ENCODE measurements at regions not wholly inside any gene's neighbourhood (a gene's known extent, or its start where the extent isn't known, plus 50 kb on each side); places are given as distances from the start of the nearest gene placed in this dataset.
"Not testable (repeated sequence)": the region's sequence is repeated elsewhere in the genome, so short reads cannot be mapped to it uniquely, and the experiment has no call there.

DNA sequence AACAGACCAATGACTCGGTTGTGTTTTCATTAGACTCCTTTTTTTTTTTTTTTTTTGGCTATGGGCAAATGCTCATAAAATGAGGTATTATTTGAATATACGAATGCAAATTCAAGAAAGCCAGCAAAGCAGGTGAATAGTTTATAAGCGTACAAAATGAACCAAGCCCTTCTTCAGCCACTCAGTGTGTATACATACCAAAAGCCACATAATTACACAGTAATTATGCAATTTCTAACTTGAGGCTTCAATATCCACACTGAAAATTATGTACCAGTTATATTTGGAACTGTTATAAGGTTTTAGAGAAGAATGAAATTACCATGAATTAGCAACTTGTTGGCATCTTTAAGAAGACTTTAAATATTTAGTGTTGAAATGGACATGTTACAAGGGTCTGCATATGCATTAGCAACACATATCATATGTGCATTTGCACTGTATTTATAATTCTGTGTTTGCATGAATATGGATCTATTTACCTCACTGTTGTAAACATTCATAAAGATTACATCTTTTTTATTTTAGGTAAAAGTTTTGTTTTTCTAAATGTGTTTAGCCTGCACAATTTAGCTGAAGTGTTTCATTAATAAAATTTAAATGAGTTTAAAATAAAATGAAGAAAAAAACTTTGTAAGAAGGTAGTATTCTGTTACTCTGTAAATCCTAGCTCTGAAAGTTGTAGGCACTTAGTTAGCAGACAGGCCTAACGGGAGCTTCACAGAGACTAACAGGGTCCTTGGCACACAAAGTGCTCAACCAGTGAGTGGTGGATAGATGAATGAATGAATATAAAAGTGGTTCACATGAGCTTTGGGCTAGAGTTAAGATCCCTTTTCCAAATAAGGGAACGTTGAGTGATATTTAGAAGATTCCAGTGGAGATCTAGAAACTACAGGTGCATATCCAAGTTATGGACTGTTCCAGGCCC is 241.0 kb upstream of the NFIA start:
- Histone ChIP-seq H3K36me3 (ENCODE audit: control insufficient read depth, insufficient read depth, low read length) (no peaks in the 10 kb centered on the region), H3K4me3 (ENCODE audit: low read length) (no peak overlapping the region), H3K4me1 (ENCODE audit: control insufficient read depth, insufficient read depth, low read length) (no peaks in the 10 kb centered on the region), H3K27me3 (ENCODE audit: control insufficient read depth, insufficient read depth, low read length) (peaks cover 3% of the 10 kb centered on the region), H3K27ac (ENCODE audit: low read length) (no peak overlapping the region), H3K9me3 (ENCODE audit: control insufficient read depth, insufficient read depth, low read length) (no peaks in the 10 kb centered on the region)
- H3K36me3 Mint-ChIP-seq, result no peaks in the 10 kb centered on the region
- H3K4me3 Mint-ChIP-seq, result no peak overlapping the region
- H3K9me3 Mint-ChIP-seq, result no peaks in the 10 kb centered on the region
- peaks cover 0 to 37% of the 10 kb centered on the region in 2 donors for H3K27me3 Mint-ChIP-seq (ENCODE audit: low read depth in 2 of 2)
- intact Hi-C loops (cut with micrococcal nuclease), result no loop called here
- 100% methylated on average over 3 of the region's 5 CpGs for WGBS (ENCODE audit: insufficient coverage)
- TF ChIP-seq CTCF (IDR thresholded peaks at IDR 0.05), result no peak
- no peaks in the 10 kb centered on the region for H3K4me1 Mint-ChIP-seq
- DNase-seq, result no peak
- ATAC-seq, result no peak
- no peak overlapping the region for H3K27ac Mint-ChIP-seq

GRCh38 chr1:60840476-60840875 is 241.9 kb upstream of the NFIA start:
- H3K4me1 Mint-ChIP-seq; H3K27ac ChIP-seq (ENCODE audit: low read length); H3K9me3 ChIP-seq (ENCODE audit: control insufficient read depth, insufficient read depth, low read length); ATAC-seq; H3K27ac Mint-ChIP-seq; H3K9me3 Mint-ChIP-seq; intact Hi-C loops (cut with micrococcal nuclease); H3K36me3 ChIP-seq (ENCODE audit: control insufficient read depth, insufficient read depth, low read length); H3K36me3 Mint-ChIP-seq; H3K4me1 ChIP-seq (ENCODE audit: control insufficient read depth, insufficient read depth, low read length); H3K4me3 Mint-ChIP-seq; H3K27me3 ChIP-seq (ENCODE audit: control insufficient read depth, insufficient read depth, low read length); H3K4me3 ChIP-seq (ENCODE audit: low read length); DNase-seq: not testable (repeated sequence)
- WGBS (ENCODE audit: insufficient coverage), result 100% methylated on average over 1 of the region's 2 CpGs
- H3K27me3 Mint-ChIP-seq (ENCODE audit: low read depth in 2 of 2), result peaks cover 5 to 43% of the 10 kb centered on the region in 2 donors

- no peaks in the 10 kb centered on the region for H3K9me3 Mint-ChIP-seq
- intact Hi-C loops (cut with micrococcal nuclease), result no loop called here
- Histone ChIP-seq H3K27ac (ENCODE audit: low read length) (no peak overlapping the region), H3K4me1 (ENCODE audit: control insufficient read depth, insufficient read depth, low read length) (peaks cover 14% of the 10 kb centered on the region), H3K36me3 (ENCODE audit: control insufficient read depth, insufficient read depth, low read length) (no peaks in the 10 kb centered on the region), H3K27me3 (ENCODE audit: control insufficient read depth, insufficient read depth, low read length) (peaks cover 3% of the 10 kb centered on the region), H3K9me3 (ENCODE audit: control insufficient read depth, insufficient read depth, low read length) (no peaks in the 10 kb centered on the region), H3K4me3 (ENCODE audit: low read length) (no peak overlapping the region)
- no peak overlapping the region for H3K27ac Mint-ChIP-seq
- H3K27me3 Mint-ChIP-seq (ENCODE audit: low read depth in 2 of 2), result peaks cover 15 to 41% of the 10 kb centered on the region in 2 donors
- WGBS (ENCODE audit: insufficient coverage), result 94% methylated on average over 5 of the region's 5 CpGs
- no peaks in the 10 kb centered on the region for H3K36me3 Mint-ChIP-seq
- DNase-seq (no peak), ATAC-seq (no peak)
- peaks cover 25 to 32% of the 10 kb centered on the region in 2 donors for H3K4me1 Mint-ChIP-seq
- no peak overlapping the region for H3K4me3 Mint-ChIP-seq
- no peak for TF ChIP-seq CTCF (IDR thresholded peaks at IDR 0.05)
Measured at GRCh38 chr1:60835649-60836048, 246.7 kb upstream of the NFIA start.

DNA sequence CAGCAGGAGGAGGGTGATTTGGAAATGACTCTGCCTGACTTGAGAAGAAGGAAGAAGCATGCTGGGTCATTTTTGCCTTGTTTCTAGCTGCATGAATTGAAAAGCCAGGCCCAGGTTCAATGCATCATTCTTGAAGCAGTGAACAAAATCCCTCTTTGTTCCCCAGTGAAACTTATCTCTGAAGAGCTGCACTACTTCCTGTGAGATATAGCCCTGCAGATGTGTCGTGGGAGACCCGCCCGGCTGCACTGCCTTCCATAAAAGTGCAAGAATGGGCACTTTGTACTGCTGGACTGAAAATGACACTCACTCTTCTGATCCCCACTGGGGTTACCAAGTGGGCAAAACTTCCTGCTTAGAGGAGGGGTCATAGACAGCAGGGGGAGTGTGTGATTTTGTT is 249.2 kb upstream of the NFIA start:
- H3K27ac Mint-ChIP-seq, result no peak overlapping the region
- no peaks in the 10 kb centered on the region for H3K36me3 Mint-ChIP-seq
- H3K4me1 Mint-ChIP-seq, result peaks cover 25 to 32% of the 10 kb centered on the region in 2 donors
- Histone ChIP-seq H3K9me3 (ENCODE audit: control insufficient read depth, insufficient read depth, low read length) (no peaks in the 10 kb centered on the region), H3K27ac (ENCODE audit: low read length) (no peak overlapping the region), H3K36me3 (ENCODE audit: control insufficient read depth, insufficient read depth, low read length) (no peaks in the 10 kb centered on the region), H3K4me1 (ENCODE audit: control insufficient read depth, insufficient read depth, low read length) (peaks cover 14% of the 10 kb centered on the region), H3K4me3 (ENCODE audit: low read length) (no peak overlapping the region), H3K27me3 (ENCODE audit: control insufficient read depth, insufficient read depth, low read length) (peaks cover 3% of the 10 kb centered on the region)
- no peaks in the 10 kb centered on the region for H3K9me3 Mint-ChIP-seq
- intact Hi-C loops (cut with micrococcal nuclease), result no loop called here
- 0% methylated on average over 3 of the region's 3 CpGs for WGBS (ENCODE audit: insufficient coverage)
- H3K4me3 Mint-ChIP-seq, result peak overlapping the region; percentile 49
- ATAC-seq (peak; percentile 36 to 63 (median 43)), DNase-seq (peak in 1 of 2 donors; percentile 3)
- peaks cover 20 to 42% of the 10 kb centered on the region in 2 donors for H3K27me3 Mint-ChIP-seq (ENCODE audit: low read depth in 2 of 2)
- TF ChIP-seq CTCF (IDR thresholded peaks at IDR 0.05), result no peak
